ENCODE measurements at regions not wholly inside any gene's neighbourhood (a gene's known extent, or its start where the extent isn't known, plus 50 kb on each side); places are given as distances from the start of the nearest gene placed in this dataset.
A peak's percentile ranks its signal among the peaks of the same experiment; 100 is the strongest.

- H3K27ac ChIP-seq, result no peak overlapping the region
- no peaks in the 10 kb centered on the region for H3K9me3 ChIP-seq
- DNase-seq (no peak), ATAC-seq (no peak)
- intact Hi-C loops (cut with DNase I), result no loop called here
- peaks cover 7% of the 10 kb centered on the region for H3K4me1 ChIP-seq
- no peaks in the 10 kb centered on the region for H3K27me3 ChIP-seq
- no peak overlapping the region for H3K4me3 ChIP-seq
- H3K36me3 ChIP-seq, result no peaks in the 10 kb centered on the region
- TF ChIP-seq CTCF (IDR thresholded peaks at IDR 0.05), result no peak
Observed at GRCh38 chr6:40722091-40722490, 134.9 kb upstream of the LRFN2 start.

- TF ChIP-seq CTCF (IDR thresholded peaks at IDR 0.05), result no peak
- no peak for DNase-seq
Observed at GRCh38 chr6:40721271-40721952, 134.2 kb upstream of the LRFN2 start.

GRCh38 chr6:40720375-40720748 is 133.2 kb upstream of the LRFN2 start:
- Histone ChIP-seq H3K36me3 (no peaks in the 10 kb centered on the region), H3K27me3 (no peaks in the 10 kb centered on the region), H3K27ac (no peak overlapping the region), H3K4me3 (no peak overlapping the region), H3K9me3 (no peaks in the 10 kb centered on the region), H3K4me1 (peaks cover 7% of the 10 kb centered on the region)
- DNase-seq, result no peak
- no peak for ATAC-seq
- intact Hi-C loops (cut with DNase I), result no loop called here
- TF ChIP-seq CTCF (IDR thresholded peaks at IDR 0.05), result no peak

More at GRCh38 chr6:40721271-40721952, 134.2 kb upstream of the LRFN2 start:
- no peaks in the 10 kb centered on the region for H3K36me3 ChIP-seq
- H3K27ac ChIP-seq, result no peak overlapping the region
- ATAC-seq, result no peak
- no peaks in the 10 kb centered on the region for H3K9me3 ChIP-seq
- no peaks in the 10 kb centered on the region for H3K27me3 ChIP-seq
- H3K4me3 ChIP-seq, result no peak overlapping the region
- H3K4me1 ChIP-seq, result peaks cover 7% of the 10 kb centered on the region
- intact Hi-C loops (cut with DNase I), result no loop called here

- no peak for DNase-seq
- ATAC-seq, result peak; percentile 82
- no peaks in the 10 kb centered on the region for H3K36me3 ChIP-seq
- no peak for TF ChIP-seq CTCF (IDR thresholded peaks at IDR 0.05)
- peaks cover 7% of the 10 kb centered on the region for H3K4me1 ChIP-seq
- H3K4me3 ChIP-seq, result no peak overlapping the region
- intact Hi-C loops (cut with DNase I), result no loop called here
- H3K27me3 ChIP-seq, result no peaks in the 10 kb centered on the region
- H3K27ac ChIP-seq, result peak overlapping the region; percentile 51
- no peaks in the 10 kb centered on the region for H3K9me3 ChIP-seq
Observed at GRCh38 chr6:40719671-40720374, 132.7 kb upstream of the LRFN2 start.

GRCh38 chr6:40718401-40718800 is 131.2 kb upstream of the LRFN2 start:
- ATAC-seq (no peak), DNase-seq (no peak)
- H3K27ac ChIP-seq, result no peak overlapping the region
- intact Hi-C loops (cut with DNase I), result no loop called here
- TF ChIP-seq CTCF (IDR thresholded peaks at IDR 0.05), result no peak
- H3K36me3 ChIP-seq, result no peaks in the 10 kb centered on the region
- peaks cover 7% of the 10 kb centered on the region for H3K4me1 ChIP-seq
- H3K9me3 ChIP-seq, result no peaks in the 10 kb centered on the region
- H3K27me3 ChIP-seq, result no peaks in the 10 kb centered on the region
- no peak overlapping the region for H3K4me3 ChIP-seq

Data from upper lobe of right lung (tissue), 1 donor.